ENCODE measurements at regions not wholly inside any gene's neighbourhood (a gene's known extent, or its start where the extent isn't known, plus 50 kb on each side); places are given as distances from the start of the nearest gene placed in this dataset.

DNA sequence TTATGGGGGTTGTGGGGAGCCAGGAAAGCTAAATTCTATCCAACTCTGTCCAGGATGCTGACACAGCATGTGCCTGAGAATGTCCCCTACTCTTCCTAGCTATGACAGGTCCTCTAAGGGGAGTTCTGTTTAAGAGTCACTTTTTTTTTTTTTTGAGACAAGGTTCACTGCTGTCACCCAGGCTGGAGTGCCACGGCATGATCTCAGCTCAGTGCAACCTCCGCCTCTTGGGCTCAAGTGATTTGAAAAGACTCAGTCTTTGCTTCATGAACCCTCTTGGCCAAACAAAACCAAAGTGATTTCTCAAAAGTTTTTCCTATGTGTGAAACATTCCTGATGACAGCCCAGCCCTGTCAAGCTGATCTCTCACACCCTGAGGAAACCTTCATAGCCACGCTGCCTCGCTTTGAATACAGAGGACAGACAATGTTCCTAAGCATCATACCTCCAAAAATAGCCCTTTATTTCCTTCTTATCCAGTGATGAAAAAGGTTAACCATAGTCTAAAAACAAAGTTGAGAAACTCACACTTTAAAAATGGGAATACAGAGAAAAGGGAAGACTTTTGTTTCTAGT is 105.5 kb upstream of the PROK2 start:
- TF ChIP-seq, protein P1, sequence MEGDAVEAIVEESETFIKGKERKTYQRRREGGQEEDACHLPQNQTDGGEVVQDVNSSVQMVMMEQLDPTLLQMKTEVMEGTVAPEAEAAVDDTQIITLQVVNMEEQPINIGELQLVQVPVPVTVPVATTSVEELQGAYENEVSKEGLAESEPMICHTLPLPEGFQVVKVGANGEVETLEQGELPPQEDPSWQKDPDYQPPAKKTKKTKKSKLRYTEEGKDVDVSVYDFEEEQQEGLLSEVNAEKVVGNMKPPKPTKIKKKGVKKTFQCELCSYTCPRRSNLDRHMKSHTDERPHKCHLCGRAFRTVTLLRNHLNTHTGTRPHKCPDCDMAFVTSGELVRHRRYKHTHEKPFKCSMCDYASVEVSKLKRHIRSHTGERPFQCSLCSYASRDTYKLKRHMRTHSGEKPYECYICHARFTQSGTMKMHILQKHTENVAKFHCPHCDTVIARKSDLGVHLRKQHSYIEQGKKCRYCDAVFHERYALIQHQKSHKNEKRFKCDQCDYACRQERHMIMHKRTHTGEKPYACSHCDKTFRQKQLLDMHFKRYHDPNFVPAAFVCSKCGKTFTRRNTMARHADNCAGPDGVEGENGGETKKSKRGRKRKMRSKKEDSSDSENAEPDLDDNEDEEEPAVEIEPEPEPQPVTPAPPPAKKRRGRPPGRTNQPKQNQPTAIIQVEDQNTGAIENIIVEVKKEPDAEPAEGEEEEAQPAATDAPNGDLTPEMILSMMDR (IDR thresholded peaks at IDR 0.05; ENCODE audit: low read depth, low read length): no peak
- TF ChIP-seq POLR2A (IDR thresholded peaks at IDR 0.05; ENCODE audit: extremely low read depth, insufficient read length): no peak
- TF ChIP-seq, protein P2, sequence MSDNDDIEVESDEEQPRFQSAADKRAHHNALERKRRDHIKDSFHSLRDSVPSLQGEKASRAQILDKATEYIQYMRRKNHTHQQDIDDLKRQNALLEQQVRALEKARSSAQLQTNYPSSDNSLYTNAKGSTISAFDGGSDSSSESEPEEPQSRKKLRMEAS (IDR thresholded peaks at IDR 0.05; ENCODE audit: low read depth, low read length): no peak
